ENCODE measurements at regions not wholly inside any gene's neighbourhood (a gene's known extent, or its start where the extent isn't known, plus 50 kb on each side); places are given as distances from the start of the nearest gene placed in this dataset.

DNA sequence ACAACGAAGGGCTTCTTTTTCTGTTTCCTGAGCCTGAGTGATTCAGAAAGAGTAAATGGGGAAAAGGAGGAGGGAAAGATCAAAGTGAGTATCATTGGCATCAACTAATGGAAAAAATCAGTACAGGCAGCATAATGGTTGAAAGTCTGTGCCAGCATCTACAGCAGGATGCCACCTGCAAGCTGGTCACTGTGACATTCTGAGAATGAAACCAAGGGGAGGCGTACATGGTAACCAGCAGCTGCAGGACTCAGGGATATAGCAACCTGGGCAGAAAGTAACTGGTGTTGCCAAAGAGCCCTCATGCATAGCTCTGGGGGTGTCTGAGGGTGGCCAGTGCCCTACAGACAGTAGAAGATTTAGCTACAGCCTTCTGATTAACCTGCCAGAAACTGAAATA is 305.9 kb downstream of the BRINP2 start:
- DNase-seq (ENCODE audit: low spot score): no peak

DNA sequence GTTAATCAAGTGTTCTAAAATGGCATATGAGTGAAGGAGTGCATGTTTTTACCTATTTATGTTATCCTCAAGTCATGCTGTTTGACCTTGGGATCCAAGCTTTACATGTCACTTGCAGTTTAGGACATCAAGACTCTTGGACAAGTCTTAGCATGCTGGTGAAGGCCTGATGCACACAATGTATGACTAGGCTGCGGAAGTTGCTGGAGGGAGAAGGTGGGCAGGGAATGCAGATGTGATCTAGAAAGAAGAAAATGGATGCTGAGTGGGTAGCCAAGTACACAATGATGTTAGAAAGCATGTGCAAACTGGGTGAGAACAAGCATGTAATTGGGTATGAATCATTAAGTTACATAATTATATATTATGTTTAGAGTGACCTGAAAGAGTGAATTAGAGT is 301.8 kb downstream of the BRINP2 start:
- no peak for DNase-seq (ENCODE audit: low spot score)

- no peak for DNase-seq (ENCODE audit: low spot score)
These were observed 300.5 kb downstream of the BRINP2 start for GRCh38 chr1:177471244-177471643.

DNA sequence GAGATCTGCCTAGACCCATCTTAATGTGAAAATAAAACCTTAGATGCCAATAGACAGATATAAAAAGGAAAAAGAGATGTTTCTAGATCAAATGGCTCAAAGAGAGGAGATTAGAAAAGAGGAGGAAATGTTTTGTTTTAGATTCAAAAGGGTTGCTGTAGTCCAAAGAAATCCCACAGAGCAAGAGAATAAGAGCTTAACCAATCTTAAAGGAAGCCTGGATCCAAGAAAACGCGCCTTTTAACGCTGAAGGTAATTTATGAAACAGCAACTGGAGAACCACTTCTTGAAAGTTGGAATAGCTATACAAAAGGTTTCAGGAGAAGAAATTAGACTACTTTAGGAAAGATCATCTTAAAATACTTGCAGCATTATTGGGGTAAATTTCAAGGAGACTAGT is 298.8 kb downstream of the BRINP2 start:
- no peak for DNase-seq (ENCODE audit: low spot score)

- DNase-seq (ENCODE audit: low spot score): no peak
These were observed 295.5 kb downstream of the BRINP2 start for GRCh38 chr1:177466286-177466685.

- DNase-seq (ENCODE audit: low spot score): no peak
These were observed 293.9 kb downstream of the BRINP2 start for GRCh38 chr1:177464686-177465085.

GRCh38 chr1:177451191-177451590 is 280.4 kb downstream of the BRINP2 start:
- no peak for DNase-seq (ENCODE audit: low spot score)

- DNase-seq (ENCODE audit: low spot score): no peak
These were observed 278.0 kb downstream of the BRINP2 start for GRCh38 chr1:177448652-177449357.

- no peak for DNase-seq (ENCODE audit: low spot score)
These were observed 277.4 kb downstream of the BRINP2 start for GRCh38 chr1:177448036-177448615.

GRCh38 chr1:177444997-177445746 is 274.4 kb downstream of the BRINP2 start:
- DNase-seq (ENCODE audit: low spot score): no peak

GRCh38 chr1:177443003-177443402 is 272.2 kb downstream of the BRINP2 start:
- no peak for DNase-seq (ENCODE audit: low spot score)

GRCh38 chr1:177442584-177442983 is 271.8 kb downstream of the BRINP2 start:
- no peak for DNase-seq (ENCODE audit: low spot score)

- DNase-seq (ENCODE audit: low spot score): no peak
These were observed 270.5 kb downstream of the BRINP2 start for GRCh38 chr1:177441281-177441680.

DNA sequence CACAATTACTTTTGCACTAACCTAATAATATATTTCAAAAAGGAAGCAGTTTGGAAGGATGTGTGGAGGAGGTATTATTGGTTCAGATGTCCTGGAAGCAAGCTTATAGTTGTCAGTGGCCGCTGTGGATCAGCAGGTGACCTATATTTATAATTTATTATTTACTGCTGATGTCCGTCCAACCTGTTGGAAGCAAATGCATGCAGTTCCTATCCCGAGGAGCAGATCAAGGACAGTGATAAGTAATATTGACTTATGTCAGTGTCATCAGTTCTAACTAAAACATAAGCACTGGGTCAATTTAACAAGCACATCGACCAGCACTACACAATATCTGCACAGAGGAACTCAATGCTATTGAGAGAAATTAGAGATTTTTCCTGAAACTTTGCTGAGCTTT is 270.1 kb downstream of the BRINP2 start:
- DNase-seq (ENCODE audit: low spot score): no peak

DNA sequence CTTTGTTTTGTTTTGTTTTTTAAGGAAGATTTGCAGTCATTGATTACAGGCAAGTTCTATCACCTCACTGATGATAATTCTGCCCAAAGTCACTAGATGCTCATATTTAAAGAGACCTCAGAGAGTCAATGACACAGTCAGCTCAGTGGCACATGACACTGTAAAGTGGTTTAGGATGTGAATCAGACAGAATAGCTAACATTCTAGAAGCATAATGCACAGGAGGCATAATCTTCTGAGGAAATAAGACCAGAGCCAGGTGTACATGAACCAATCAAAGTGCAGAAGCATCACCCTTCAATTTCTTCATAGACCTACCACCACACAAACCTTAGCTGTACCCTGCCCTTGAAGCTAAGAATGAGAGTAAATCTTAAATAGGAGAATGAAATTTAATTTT is 268.5 kb downstream of the BRINP2 start:
- no peak for DNase-seq (ENCODE audit: low spot score)

- DNase-seq (ENCODE audit: low spot score): no peak
These were observed 264.6 kb downstream of the BRINP2 start for GRCh38 chr1:177435364-177435763.

DNA sequence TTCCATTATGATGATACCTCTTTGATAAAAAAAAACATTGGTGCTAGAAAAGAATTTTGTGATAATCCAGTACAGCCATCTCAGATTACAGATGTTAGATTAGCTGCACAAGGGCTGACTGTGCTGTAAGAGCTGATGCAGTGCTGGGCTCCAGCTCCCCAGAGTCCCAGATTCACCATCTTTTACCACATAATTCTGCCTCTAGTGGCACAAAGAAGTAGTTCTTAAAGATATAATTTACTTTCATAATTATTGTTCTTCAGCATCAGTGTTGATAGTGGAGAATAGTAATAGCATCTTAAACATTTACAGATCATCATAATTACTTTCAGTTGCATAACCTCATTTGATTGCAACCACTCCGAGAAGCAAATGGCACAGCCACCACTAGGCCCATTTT is 262.1 kb downstream of the BRINP2 start:
- DNase-seq (ENCODE audit: low spot score): no peak

DNA sequence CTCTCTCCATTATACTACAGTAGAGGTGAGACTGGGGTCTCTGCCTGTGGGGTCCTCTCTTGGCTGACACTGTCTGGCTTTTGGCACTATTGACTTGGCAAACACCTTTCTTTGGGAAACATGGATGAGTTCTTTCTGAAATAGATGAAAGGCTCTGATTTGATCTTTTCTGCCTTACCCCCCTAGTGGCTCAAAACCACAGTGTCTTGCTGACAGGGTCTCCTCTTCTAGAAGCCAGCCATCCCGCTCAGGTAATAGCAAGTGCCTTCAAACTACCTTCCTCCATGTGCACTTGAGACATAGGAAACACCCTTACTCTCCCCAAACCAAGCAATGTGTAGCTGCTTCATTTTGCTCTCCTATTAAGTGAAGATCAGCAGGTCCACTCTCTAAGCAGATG is 260.4 kb downstream of the BRINP2 start:
- no peak for DNase-seq (ENCODE audit: low spot score)

- DNase-seq (ENCODE audit: low spot score): no peak
These were observed 258.5 kb downstream of the BRINP2 start for GRCh38 chr1:177429234-177429633.

- DNase-seq (ENCODE audit: low spot score): no peak
These were observed 257.1 kb downstream of the BRINP2 start for GRCh38 chr1:177427811-177428210.

GRCh38 chr1:177426497-177426896 is 255.7 kb downstream of the BRINP2 start:
- no peak for DNase-seq (ENCODE audit: low spot score)

DNA sequence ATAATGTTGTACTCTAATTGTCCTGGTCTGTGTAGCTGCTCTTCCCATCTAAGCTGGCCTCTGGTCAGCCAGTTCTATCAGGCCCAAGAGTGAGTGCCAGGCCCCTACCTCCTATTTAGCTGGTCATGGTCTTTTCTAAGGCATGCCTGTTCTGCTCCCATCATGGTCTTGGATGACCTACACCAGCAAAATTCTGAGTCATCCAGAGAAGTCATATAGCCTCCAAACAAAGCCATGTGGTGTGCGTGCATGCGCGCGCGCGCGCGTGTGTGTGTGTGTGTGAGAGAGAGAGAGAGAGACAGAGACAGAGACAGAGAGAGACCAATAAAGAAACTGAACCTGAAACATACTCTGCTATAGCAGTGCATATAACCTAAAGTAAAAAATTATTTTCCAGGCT is 254.4 kb downstream of the BRINP2 start:
- DNase-seq (ENCODE audit: low spot score): no peak

DNA sequence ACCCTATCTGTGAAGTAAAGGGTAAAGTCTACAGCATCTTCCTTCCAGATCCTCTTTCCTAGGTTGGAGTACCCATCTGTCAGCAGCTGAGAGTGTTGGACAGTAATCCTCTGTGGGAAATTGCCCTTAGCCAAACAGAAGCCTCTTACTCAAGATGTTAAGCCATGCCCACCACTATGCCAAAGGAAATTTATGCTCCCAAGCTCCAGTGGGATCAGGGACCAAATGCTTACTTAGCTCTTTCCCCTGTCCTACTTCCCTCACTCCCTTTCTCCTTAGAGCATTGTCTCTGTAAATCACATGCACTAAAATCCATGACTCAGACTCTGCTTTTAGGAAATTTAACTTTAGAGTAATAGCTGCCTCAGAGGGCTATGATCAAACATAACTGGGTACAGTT is 254.0 kb downstream of the BRINP2 start:
- DNase-seq (ENCODE audit: low spot score): no peak

Measured in iPS-NIHi11 (cell line).